Glomerular visceral epithelial cell (primary cell): ENCODE measurements at regions not wholly inside any gene's neighbourhood (a gene's known extent, or its start where the extent isn't known, plus 50 kb on each side); places are given as distances from the start of the nearest gene placed in this dataset.

Source experiments
- DNase-seq: peaks from one replicate; pipeline ENCODE4 v3.0.0-alpha.2; 2016; ENCODE audit errors: extremely low spot score

DNA sequence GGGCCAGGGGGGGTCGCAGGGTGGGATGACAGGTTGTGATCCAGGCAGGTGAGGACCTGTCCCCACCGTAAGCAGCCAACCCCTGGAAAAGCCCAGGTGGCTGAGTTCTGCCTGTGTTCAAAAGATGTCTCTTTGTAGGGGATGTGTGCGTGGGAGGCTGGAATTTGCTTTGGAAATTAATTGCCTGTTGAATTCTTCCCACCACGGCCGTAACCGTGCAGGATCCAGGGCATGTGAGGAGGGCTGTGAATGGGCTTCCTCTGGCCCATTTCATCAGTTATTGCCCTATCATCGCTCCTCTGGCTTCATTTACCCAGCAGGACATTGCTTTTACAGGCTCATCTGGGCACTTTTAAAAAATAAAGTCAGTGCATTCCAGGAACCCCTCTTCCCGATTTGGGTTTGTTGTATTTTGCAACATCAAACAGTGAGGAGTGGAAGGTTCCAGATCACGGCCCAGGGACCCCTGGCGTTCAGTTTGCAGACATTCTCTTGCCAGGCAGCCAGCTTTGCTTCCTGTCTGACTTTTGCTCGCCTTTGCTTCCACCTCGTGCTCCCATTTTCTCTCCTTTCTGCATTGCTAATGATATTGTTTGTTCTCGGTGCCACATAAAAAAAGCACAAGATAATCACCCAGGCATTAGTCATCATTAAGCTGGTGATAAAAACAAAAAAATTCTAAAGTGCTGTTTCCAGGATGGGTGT, 1306.6 kb downstream of the BRD1 start:
- no peak for DNase-seq

- no peak for DNase-seq
Measured at GRCh38 chr22:48520207-48520606, 1307.5 kb downstream of the BRD1 start.

DNA sequence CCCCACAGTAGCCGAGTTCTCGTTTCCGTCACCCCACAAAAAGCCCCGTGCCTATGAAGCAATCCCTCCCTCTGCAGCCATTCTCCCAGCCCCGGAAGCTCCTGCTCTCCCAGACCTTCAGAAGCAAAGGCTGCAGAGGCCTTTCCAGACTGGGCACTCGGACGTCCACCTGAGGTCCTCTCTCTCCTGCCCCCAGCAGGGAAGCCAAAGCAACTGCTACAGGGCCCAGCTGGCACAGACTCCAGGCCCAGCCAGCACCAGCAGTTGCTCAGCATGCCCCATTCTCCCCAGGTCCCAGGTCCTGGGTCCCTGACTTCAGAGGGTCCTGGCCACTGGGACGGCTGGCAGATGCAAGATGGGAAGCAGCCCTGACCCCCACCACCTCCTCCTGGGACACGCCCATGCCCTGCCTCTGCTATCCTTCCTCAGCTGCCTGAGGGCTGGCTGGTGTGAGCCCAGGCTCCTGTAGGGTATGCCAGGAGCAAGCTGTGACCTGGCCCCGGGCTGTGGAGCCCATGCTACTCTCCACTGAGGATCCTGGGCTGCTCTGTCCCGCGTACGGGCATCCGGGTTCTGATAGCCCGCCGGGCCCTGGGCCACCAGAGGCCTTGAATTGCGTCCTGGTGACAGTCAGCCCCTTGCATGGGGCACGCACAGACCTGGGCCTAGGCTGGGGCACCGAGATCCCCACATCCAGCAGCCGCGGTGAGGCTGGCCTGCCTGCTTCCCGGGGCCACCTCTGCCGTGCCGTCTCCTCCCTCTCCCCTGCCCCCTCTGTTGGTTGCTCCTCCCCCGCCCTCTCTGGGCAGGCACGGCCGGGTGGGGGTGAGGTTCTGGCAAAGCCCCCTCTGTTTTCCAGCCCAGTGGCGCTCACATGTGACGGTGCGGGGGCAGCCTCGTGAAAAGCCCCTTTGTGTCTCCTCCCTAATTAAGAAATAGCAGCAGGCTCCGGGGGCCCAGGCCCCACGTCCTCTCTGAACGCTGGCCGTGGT, 1310.3 kb downstream of the BRD1 start:
- no peak for DNase-seq

DNA sequence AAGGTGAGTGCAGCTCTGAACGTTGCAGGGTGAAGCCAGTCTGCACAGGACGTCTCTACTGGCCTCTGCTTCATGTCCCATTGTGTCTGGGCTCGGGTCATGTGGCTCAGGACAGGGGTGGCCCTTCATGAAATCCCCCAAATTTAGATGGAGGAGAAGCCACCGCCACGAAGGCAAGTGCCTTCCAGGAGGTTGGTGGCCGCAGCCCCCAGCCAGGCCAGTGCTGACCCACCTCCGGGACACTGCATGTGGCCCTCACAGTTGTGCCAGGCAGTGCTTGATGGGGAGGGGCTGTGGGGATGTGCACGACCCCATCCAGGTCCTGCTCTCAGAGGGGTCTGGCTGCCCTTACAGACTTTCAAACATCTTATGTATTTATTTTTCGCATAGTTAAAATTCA, 1311.1 kb downstream of the BRD1 start:
- DNase-seq = no peak

- no peak for DNase-seq
Measured at GRCh38 chr22:48515571-48516200, 1312.0 kb downstream of the BRD1 start.

GRCh38 chr22:48513929-48514328, 1313.7 kb downstream of the BRD1 start:
- no peak for DNase-seq

- DNase-seq = no peak
Measured at GRCh38 chr22:48513446-48513845, 1314.2 kb downstream of the BRD1 start.

GRCh38 chr22:48511781-48512327, 1315.8 kb downstream of the BRD1 start:
- no peak for DNase-seq

GRCh38 chr22:48511211-48511610, 1316.5 kb downstream of the BRD1 start:
- DNase-seq = no peak

DNA sequence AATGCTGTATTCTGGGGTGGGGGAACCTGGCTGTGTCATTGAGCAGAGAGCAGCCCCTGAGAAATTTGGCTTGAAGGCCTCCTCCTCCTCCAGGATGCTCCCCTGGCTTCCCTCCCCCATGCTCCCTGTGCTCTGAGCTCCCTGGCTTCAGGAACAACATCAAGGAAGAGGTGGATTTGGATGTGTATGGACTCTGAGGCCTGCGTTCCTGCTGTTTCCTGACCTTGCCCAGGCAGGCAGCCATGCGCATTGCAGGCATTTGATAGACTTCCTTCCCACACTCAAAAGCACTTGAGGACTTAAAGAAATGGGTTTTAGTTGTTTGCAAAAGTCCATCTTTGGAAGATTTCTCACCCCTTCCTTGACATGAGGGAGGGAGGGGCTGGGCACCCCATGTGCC, 1317.1 kb downstream of the BRD1 start:
- DNase-seq = no peak

DNA sequence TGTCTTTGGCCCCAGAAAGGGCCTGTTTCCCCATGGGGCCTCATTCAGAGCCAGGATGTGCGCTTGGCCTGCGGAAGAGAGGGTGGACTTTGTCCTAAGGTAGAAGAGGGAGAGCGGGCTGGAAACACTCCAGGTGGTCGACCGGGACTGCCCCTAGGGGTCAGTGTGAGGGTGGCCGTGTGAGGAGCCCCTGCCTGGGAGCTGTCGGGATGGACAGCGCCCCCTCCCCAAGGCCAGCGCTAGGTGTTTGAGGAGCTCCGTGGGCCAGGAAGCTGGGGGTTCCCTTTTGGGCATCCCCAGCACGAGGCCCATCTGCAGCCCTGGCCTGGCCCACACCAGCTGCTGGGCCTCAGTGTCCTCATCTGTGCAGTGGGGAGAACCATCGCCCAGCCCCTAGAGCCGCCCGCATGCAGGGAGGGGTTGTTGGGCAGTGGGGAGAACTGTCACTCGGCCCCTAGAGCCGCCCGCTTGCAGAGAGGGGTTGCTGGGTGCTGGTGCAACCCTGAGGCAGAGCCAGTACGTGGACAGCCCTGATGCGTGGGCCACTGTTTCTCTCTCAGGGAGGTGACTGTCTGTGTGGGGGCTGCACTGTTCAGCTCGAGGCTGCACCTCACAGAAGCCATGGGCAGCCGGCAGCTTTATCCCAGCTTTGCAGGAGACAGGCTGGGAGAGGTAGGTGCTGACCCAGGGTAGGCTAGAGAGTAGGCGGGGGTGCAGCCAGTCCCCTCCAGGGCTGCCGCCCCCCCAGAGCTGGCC, 1319.9 kb downstream of the BRD1 start:
- no peak for DNase-seq

- DNase-seq = no peak
Measured at GRCh38 chr22:48507171-48507570, 1320.5 kb downstream of the BRD1 start.

GRCh38 chr22:48506506-48507145, 1321.0 kb downstream of the BRD1 start:
- no peak for DNase-seq

DNA sequence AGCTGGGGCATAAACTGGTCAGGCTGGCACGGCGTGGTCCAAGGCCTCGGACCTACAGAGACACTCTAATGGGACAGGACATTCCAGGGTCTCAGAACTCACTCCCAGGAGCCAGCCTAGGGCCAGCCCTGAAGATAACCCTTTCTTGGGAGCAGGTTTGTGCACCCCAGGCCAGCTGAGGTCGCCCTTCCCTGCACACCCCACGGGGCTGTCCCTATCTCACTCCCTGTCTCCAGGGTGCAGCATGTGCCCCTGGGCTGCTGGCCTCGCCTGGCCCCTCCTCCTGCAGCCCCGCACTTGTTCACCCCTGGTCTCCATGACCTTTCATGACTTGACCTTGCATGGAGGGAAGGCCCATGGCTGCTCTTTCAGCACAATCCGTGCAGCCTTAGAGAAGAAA, 1321.8 kb downstream of the BRD1 start:
- DNase-seq = no peak

GRCh38 chr22:48504519-48505140, 1323.0 kb downstream of the BRD1 start:
- no peak for DNase-seq

GRCh38 chr22:48503876-48504275, 1323.8 kb downstream of the BRD1 start:
- DNase-seq = no peak

GRCh38 chr22:48503035-48503625, 1324.5 kb downstream of the BRD1 start:
- DNase-seq = no peak

- no peak for DNase-seq
Measured at GRCh38 chr22:48501231-48501750, 1326.4 kb downstream of the BRD1 start.

DNA sequence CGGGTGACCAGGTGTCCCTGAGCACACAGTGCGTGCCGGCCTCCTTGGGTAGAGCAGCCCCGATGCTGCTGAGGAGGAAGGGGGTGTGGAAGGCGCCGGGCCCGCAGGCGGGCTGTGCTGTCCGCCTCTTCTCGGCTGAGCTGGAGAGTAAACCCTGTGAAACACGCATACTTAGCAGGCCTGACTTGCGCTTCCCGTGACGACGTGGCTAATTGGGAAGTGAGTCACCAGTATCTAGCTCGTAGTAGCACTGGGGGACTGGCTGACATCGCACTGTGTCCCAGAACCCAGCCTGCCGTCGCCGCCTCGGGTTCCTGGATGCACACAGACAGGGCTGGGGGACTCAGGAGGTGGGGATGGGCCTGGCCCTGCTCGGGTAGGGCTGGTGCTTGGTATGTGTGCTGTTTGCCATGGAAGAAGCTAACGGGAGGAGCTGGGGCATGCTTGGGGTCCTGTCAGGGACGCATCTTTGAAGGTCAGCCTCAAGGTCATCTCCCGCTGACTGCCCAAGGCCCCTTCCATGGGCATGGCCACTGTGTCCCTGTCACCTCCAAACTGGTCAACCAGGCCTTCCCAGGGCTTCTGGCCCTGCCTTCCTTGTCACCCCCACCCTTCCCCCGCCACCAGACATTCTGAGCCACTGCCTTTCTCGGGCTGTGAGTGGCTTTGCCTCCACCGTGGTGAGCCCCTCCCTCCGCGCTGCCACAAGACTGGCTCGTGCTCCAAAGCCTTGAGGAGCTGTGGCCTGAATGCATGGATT, 1327.0 kb downstream of the BRD1 start:
- DNase-seq = no peak
